ENCODE measurements at regions not wholly inside any gene's neighbourhood (a gene's known extent, or its start where the extent isn't known, plus 50 kb on each side); places are given as distances from the start of the nearest gene placed in this dataset.

DNA sequence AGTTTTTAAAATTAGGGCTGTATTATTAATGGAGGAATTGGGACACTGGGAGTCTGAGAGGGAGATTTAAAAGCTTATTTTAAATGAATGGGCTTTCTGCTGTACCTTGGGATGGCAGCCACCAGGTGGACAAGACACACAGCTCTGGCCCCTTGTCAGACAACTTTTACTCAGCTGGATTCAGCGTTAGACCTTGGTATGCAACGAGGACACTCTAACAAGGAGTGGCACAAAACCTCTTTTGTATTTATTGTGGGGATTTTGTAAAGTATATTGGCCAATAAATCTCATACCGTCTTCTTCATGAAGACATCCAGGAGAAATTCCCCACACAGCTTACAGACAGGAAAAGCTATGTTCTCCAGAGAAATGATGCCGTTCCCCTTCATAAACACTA, 105.7 kb downstream of the LCA5 start:
- peaks cover 4% of the 10 kb centered on the region for H3K27me3 ChIP-seq (ENCODE audit: control insufficient read depth, insufficient read depth, low read length)
- no peaks in the 10 kb centered on the region for H3K9me3 ChIP-seq (ENCODE audit: control insufficient read depth, insufficient read depth, low read length)
- no peak overlapping the region for H3K4me3 ChIP-seq (ENCODE audit: low read depth, low read length)
- TF ChIP-seq, protein P1, sequence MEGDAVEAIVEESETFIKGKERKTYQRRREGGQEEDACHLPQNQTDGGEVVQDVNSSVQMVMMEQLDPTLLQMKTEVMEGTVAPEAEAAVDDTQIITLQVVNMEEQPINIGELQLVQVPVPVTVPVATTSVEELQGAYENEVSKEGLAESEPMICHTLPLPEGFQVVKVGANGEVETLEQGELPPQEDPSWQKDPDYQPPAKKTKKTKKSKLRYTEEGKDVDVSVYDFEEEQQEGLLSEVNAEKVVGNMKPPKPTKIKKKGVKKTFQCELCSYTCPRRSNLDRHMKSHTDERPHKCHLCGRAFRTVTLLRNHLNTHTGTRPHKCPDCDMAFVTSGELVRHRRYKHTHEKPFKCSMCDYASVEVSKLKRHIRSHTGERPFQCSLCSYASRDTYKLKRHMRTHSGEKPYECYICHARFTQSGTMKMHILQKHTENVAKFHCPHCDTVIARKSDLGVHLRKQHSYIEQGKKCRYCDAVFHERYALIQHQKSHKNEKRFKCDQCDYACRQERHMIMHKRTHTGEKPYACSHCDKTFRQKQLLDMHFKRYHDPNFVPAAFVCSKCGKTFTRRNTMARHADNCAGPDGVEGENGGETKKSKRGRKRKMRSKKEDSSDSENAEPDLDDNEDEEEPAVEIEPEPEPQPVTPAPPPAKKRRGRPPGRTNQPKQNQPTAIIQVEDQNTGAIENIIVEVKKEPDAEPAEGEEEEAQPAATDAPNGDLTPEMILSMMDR (IDR thresholded peaks at IDR 0.05; ENCODE audit: low read depth, low read length): peak; percentile 21
- ChIA-PET CTCF (no interaction called here), POLR2A (no interaction called here)
- DNase-seq (ENCODE audit: low read depth, low spot score): no peak
- H3K27ac ChIP-seq (ENCODE audit: low read depth, low read length): no peak overlapping the region

DNA sequence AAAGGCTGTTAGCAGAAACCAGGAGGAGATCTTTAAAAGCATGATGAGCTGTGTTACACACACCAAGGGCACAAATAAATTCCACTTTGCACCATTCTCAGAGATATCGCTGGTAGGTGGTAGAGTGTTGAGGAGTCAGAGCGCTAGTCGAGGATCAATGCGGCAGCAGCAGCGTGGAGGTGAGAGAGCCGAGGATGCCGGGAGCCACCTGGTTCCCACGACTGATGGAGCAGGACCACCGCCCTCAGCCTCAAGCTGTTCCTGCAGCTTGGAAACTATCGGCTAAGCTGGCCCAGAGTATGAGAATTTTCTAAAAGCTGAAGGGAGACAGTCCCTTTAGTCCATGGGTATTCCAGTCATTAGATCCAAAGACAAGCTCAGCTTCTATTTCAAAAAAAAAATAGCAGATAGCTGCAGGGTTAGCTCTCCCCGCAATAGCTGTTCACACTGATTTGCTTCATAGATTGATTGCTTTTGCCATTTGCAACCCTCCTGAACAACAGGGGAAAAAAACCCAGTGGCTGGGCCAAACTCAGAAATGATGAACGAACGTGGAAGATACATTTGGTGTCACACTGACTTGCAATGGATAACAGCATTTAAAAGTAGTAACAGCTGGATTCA, 106.2 kb downstream of the LCA5 start:
- POLR2A ChIA-PET: no interaction called here
- no peak overlapping the region for H3K4me3 ChIP-seq (ENCODE audit: low read depth, low read length)

DNA sequence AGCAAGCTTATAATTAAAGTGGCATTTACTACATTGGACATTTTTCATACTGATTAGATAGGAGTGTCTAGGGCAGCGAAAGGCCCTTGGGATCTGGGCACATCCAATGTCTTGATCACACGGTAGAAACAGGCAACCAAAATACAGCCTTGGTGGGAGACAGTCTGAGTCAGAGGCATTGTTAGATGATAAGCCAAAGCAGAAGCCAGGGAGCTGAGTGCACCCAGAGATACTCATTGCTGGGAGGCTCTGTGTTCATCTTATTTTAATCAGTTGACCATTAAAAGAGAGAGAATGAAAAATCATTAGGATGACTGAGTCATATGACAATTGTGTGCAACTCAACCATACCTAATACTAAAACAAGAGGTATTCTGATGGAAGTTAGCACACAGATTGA, 109.5 kb downstream of the LCA5 start:
- Histone ChIP-seq H3K9me3 (ENCODE audit: control insufficient read depth, insufficient read depth, low read length) (no peaks in the 10 kb centered on the region), H3K27me3 (ENCODE audit: control insufficient read depth, insufficient read depth, low read length) (peaks cover 6% of the 10 kb centered on the region), H3K4me3 (ENCODE audit: low read depth, low read length) (no peak overlapping the region), H3K27ac (ENCODE audit: low read depth, low read length) (no peak overlapping the region)
- CTCF ChIA-PET: interaction anchor here (1.2 kb wide), 1 partner anchor 143 kb away, joined by 3 read pairs; no protein-coding TSS in a partner anchor
- POLR2A ChIA-PET: no interaction called here
- TF ChIP-seq, protein P1 (IDR thresholded peaks at IDR 0.05; ENCODE audit: low read depth, low read length): no peak
- no peak for DNase-seq (ENCODE audit: low read depth, low spot score)

More for the DNA sequence above, 106.2 kb downstream of the LCA5 start:
- no peak overlapping the region for H3K27ac ChIP-seq (ENCODE audit: low read depth, low read length)
- TF ChIP-seq, protein P1 (IDR thresholded peaks at IDR 0.05; ENCODE audit: low read depth, low read length): no peak
- no peaks in the 10 kb centered on the region for H3K9me3 ChIP-seq (ENCODE audit: control insufficient read depth, insufficient read depth, low read length)
- peaks cover 4% of the 10 kb centered on the region for H3K27me3 ChIP-seq (ENCODE audit: control insufficient read depth, insufficient read depth, low read length)
- DNase-seq (ENCODE audit: low read depth, low spot score): no peak
- CTCF ChIA-PET: no interaction called here

DNA sequence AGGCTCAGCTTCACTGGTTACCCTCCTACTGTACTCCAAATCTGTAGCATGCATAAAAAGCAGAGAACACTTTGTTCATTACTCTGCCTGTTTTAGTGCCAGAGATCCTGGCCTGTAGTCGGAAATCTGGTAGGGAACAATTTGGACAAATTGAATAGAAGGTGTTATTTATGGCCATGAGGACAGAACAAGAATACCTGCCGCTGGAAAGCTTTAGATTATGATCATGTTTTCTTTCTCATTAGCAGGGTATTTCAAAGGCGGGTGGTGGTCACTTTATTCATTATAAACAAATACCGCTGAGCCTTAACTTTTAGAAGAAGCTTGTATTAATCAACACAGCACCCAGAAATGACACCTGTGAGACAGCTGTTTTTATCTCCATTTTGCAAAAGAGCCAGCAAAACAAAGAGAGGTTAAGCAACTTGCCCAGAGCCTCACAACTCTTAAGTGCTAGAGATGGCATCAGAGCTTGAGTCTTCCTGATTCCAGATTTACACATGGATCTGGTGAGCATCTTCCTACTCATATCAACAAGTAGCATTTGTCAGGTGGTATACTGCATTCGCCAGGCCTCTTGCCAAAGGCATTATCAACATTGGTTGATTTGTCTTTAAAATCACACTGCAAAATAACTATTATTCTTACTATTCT, 110.5 kb downstream of the LCA5 start:
- no peak for DNase-seq (ENCODE audit: low read depth, low spot score)
- Histone ChIP-seq H3K27ac (ENCODE audit: low read depth, low read length) (no peak overlapping the region), H3K4me3 (ENCODE audit: low read depth, low read length) (no peak overlapping the region), H3K27me3 (ENCODE audit: control insufficient read depth, insufficient read depth, low read length) (peaks cover 4% of the 10 kb centered on the region), H3K9me3 (ENCODE audit: control insufficient read depth, insufficient read depth, low read length) (no peaks in the 10 kb centered on the region)
- ChIA-PET CTCF (no interaction called here), POLR2A (no interaction called here)
- TF ChIP-seq, protein P1 (IDR thresholded peaks at IDR 0.05; ENCODE audit: low read depth, low read length): no peak

DNA sequence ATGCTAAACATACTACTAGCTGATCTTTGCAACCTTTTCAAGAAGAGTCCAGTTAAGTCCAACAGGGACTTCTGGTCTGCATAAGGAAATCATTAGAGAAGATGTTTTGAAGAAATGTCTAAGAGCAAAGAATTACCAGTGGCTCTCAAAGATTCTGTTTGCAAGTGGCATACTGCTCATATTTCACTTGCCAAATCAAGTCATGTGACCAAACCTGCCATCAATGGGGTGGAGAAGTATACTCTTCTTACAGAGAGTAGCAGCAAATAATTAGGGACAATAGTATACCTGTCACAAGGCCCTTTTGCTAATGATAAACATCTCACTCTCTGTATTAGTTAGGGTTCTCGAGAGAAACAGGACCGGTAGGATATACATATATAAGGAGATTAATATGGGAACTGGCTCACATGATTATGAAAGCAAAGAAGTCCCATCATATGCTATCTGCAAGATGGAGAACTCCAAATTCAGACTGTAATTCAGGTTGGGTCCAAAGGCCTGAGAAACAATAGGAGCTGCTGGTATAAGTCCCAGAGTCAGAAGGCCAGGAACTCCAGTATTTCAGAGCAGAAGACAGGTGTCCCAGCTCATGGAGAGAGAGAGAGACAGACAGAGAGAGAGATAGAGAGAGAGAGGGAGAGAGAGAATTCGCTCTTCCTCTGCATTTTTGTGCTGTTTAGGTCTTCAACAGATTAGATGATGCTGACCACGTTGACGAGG, 111.5 kb downstream of the LCA5 start:
- CTCF ChIA-PET: no interaction called here

More for the DNA sequence above, 111.5 kb downstream of the LCA5 start:
- H3K27ac ChIP-seq (ENCODE audit: low read depth, low read length): no peak overlapping the region
- POLR2A ChIA-PET: no interaction called here
- no peak overlapping the region for H3K4me3 ChIP-seq (ENCODE audit: low read depth, low read length)
- H3K9me3 ChIP-seq (ENCODE audit: control insufficient read depth, insufficient read depth, low read length): no peaks in the 10 kb centered on the region
- TF ChIP-seq, protein P1 (IDR thresholded peaks at IDR 0.05; ENCODE audit: low read depth, low read length): no peak
- H3K27me3 ChIP-seq (ENCODE audit: control insufficient read depth, insufficient read depth, low read length): peaks cover 4% of the 10 kb centered on the region
- DNase-seq (ENCODE audit: low read depth, low spot score): no peak

Data from AG04450 (cell line).